ENCODE measurements at regions not wholly inside any gene's neighbourhood (a gene's known extent, or its start where the extent isn't known, plus 50 kb on each side); places are given as distances from the start of the nearest gene placed in this dataset.

DNA sequence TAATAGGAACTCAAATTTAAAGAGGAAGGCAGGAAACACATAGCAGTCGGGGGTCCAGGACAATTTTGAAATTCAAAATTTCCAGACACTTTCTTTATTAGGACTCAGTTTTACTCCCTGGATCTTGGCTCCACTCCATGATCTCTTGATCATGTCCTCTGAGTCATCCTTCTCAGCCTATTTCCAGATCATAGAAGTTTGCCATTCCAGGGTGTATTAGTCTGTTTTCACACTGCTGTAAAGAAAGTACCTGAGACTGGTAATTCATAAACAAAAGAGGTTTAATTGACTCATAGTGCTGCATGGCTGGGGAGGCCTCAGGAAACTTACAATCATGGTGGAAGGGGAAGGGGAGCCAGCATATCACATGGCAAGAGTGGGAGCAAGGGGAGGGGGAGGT is 564.7 kb upstream of the ACTRT1 start:
- TF ChIP-seq, protein P1, sequence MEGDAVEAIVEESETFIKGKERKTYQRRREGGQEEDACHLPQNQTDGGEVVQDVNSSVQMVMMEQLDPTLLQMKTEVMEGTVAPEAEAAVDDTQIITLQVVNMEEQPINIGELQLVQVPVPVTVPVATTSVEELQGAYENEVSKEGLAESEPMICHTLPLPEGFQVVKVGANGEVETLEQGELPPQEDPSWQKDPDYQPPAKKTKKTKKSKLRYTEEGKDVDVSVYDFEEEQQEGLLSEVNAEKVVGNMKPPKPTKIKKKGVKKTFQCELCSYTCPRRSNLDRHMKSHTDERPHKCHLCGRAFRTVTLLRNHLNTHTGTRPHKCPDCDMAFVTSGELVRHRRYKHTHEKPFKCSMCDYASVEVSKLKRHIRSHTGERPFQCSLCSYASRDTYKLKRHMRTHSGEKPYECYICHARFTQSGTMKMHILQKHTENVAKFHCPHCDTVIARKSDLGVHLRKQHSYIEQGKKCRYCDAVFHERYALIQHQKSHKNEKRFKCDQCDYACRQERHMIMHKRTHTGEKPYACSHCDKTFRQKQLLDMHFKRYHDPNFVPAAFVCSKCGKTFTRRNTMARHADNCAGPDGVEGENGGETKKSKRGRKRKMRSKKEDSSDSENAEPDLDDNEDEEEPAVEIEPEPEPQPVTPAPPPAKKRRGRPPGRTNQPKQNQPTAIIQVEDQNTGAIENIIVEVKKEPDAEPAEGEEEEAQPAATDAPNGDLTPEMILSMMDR (optimal IDR thresholded peaks at IDR 0.05 in 1 of 3, IDR thresholded peaks at IDR 0.05 in 1 of 3, conservative IDR thresholded peaks at IDR 0.05 in 1 of 3; ENCODE audit: extremely low read depth in 1 of 3, insufficient read depth in 2 of 3, low read length in 3 of 3), result no peak
- TF ChIP-seq EZH2 (IDR thresholded peaks at IDR 0.05; ENCODE audit: low read length), result no peak

Data from keratinocyte (primary cell).